HEK293T (cell line): ENCODE measurements at regions not wholly inside any gene's neighbourhood (a gene's known extent, or its start where the extent isn't known, plus 50 kb on each side); places are given as distances from the start of the nearest gene placed in this dataset.

ENCODE experiments used
- BHLHE40 ChIP-seq: fragments of 450-650 bp; IDR thresholded peaks from 2 replicates; pipeline ENCODE4 v1.6.1; 2016; ENCODE audit warnings: mild to moderate bottlenecking, moderate library complexity, borderline replicate concordance
- ELF4 ChIP-seq: fragments of 450-650 bp; IDR thresholded peaks from 2 replicates; pipeline ENCODE4 v1.6.1; 2017; ENCODE audit warnings: antibody characterized with exemption
- FOXM1 ChIP-seq: fragments of 450-650 bp; IDR thresholded peaks from 2 replicates; pipeline ENCODE4 v1.6.1; 2017; ENCODE audit warnings: mild to moderate bottlenecking, borderline replicate concordance
- HDGF ChIP-seq: fragments of 450-650 bp; IDR thresholded peaks from 2 replicates; pipeline ENCODE4 v1.6.1; 2017; ENCODE audit warnings: antibody characterized with exemption, borderline replicate concordance
- LEF1 ChIP-seq: fragments of 450-650 bp; IDR thresholded peaks from 2 replicates; pipeline ENCODE4 v1.6.1; 2017; ENCODE audit warnings: mild to moderate bottlenecking, borderline replicate concordance
- SP1 ChIP-seq: fragments of 450-650 bp; IDR thresholded peaks from 2 replicates; pipeline ENCODE4 v1.6.1; 2017
- SUZ12 ChIP-seq: fragments of 450-650 bp; IDR thresholded peaks from 2 replicates; pipeline ENCODE4 v1.6.1; 2016; ENCODE audit warnings: mild to moderate bottlenecking
- TARDBP ChIP-seq: fragments of 450-650 bp; IDR thresholded peaks from 2 replicates; pipeline ENCODE4 v1.6.1; 2016

DNA sequence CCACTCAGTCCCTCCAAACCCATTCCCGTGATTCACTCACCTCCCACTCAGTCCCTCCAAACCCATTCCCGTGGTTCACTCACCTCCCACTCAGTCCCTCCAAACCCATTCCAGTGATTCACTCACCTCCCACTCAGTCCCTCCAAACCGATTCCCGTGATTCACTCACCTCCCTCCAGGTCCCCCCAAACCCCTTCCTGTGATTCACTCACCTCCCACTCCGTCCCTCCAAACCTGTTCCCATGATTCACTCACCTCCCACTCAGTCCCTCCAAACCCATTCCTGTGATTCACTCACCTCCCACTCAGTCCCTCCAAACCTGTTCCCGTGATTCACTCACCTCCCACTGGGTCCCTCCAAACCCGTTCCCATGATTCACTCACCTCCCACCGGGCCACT is 639.6 kb downstream of the BRD1 start:
- TF ChIP-seq SUZ12 (no peak), FOXM1 (no peak), SP1 (no peak), HDGF (no peak), LEF1 (no peak), ELF4 (no peak), BHLHE40 (no peak), TARDBP (no peak)
